ENCODE measurements at regions not wholly inside any gene's neighbourhood (a gene's known extent, or its start where the extent isn't known, plus 50 kb on each side); places are given as distances from the start of the nearest gene placed in this dataset.
"Not testable (repeated sequence)": the region's sequence is repeated elsewhere in the genome, so short reads cannot be mapped to it uniquely, and the experiment has no call there.

- Histone ChIP-seq H3K4me1 (ENCODE audit: control insufficient read depth in 2 of 2, insufficient read depth in 2 of 2, low read length in 2 of 2) (no peaks in the 10 kb centered on the region), H3K4me3 (ENCODE audit: low read length in 2 of 2) (no peak overlapping the region), H3K36me3 (ENCODE audit: control insufficient read depth in 2 of 2, insufficient read depth in 2 of 2, low read length in 1 of 2) (no peaks in the 10 kb centered on the region), H3K27me3 (ENCODE audit: control insufficient read depth in 2 of 2, insufficient read depth in 1 of 2, low read length in 1 of 2) (no peaks in the 10 kb centered on the region), H3K9me3 (ENCODE audit: control insufficient read depth in 2 of 2, insufficient read depth in 1 of 2, low read length in 1 of 2) (no peaks in the 10 kb centered on the region), H3K27ac (ENCODE audit: low read depth in 1 of 2, low read length in 1 of 2) (no peak overlapping the region)
- DNase-seq (ENCODE audit: low read depth in 6 of 9, low spot score in 9 of 9) = no peak
- WGBS = 89% methylated on average over 1 of the region's 1 CpG
Measured at GRCh38 chr3:105285653-105286241, 81.0 kb upstream of the ALCAM start.

GRCh38 chr3:105293441-105293840 is 73.3 kb upstream of the ALCAM start:
- Histone ChIP-seq H3K27me3 (ENCODE audit: control insufficient read depth in 2 of 2, insufficient read depth in 1 of 2, low read length in 1 of 2) (no peaks in the 10 kb centered on the region), H3K27ac (ENCODE audit: low read depth in 1 of 2, low read length in 1 of 2) (no peak overlapping the region)

GRCh38 chr3:105296182-105296822 is 70.4 kb upstream of the ALCAM start:
- not testable (repeated sequence) for DNase-seq (ENCODE audit: low read depth in 6 of 9, low spot score in 9 of 9); H3K27ac ChIP-seq (ENCODE audit: low read depth in 1 of 2, low read length in 1 of 2); H3K36me3 ChIP-seq (ENCODE audit: control insufficient read depth in 2 of 2, insufficient read depth in 2 of 2, low read length in 1 of 2); H3K27me3 ChIP-seq (ENCODE audit: control insufficient read depth in 2 of 2, insufficient read depth in 1 of 2, low read length in 1 of 2); H3K4me3 ChIP-seq (ENCODE audit: low read length in 2 of 2); H3K9me3 ChIP-seq (ENCODE audit: control insufficient read depth in 2 of 2, insufficient read depth in 1 of 2, low read length in 1 of 2); H3K4me1 ChIP-seq (ENCODE audit: control insufficient read depth in 2 of 2, insufficient read depth in 2 of 2, low read length in 2 of 2)
- 91% methylated on average over 28 of the region's 28 CpGs for WGBS

More at GRCh38 chr3:105293441-105293840, 73.3 kb upstream of the ALCAM start:
- H3K4me3 ChIP-seq (ENCODE audit: low read length in 2 of 2) = no peak overlapping the region
- no peaks in the 10 kb centered on the region for H3K36me3 ChIP-seq (ENCODE audit: control insufficient read depth in 2 of 2, insufficient read depth in 2 of 2, low read length in 1 of 2)
- 93% methylated on average over 1 of the region's 1 CpG for WGBS
- H3K9me3 ChIP-seq (ENCODE audit: control insufficient read depth in 2 of 2, insufficient read depth in 1 of 2, low read length in 1 of 2) = no peaks in the 10 kb centered on the region
- DNase-seq (ENCODE audit: low read depth in 6 of 9, low spot score in 9 of 9) = no peak
- no peaks in the 10 kb centered on the region for H3K4me1 ChIP-seq (ENCODE audit: control insufficient read depth in 2 of 2, insufficient read depth in 2 of 2, low read length in 2 of 2)

GRCh38 chr3:105304487-105304886 is 62.2 kb upstream of the ALCAM start:
- Histone ChIP-seq H3K4me1 (ENCODE audit: control insufficient read depth in 2 of 2, insufficient read depth in 2 of 2, low read length in 2 of 2) (no peaks in the 10 kb centered on the region), H3K9me3 (ENCODE audit: control insufficient read depth in 2 of 2, insufficient read depth in 1 of 2, low read length in 1 of 2) (no peaks in the 10 kb centered on the region), H3K4me3 (ENCODE audit: low read length in 2 of 2) (no peak overlapping the region), H3K27me3 (ENCODE audit: control insufficient read depth in 2 of 2, insufficient read depth in 1 of 2, low read length in 1 of 2) (no peaks in the 10 kb centered on the region), H3K27ac (ENCODE audit: low read depth in 1 of 2, low read length in 1 of 2) (no peak overlapping the region), H3K36me3 (ENCODE audit: control insufficient read depth in 2 of 2, insufficient read depth in 2 of 2, low read length in 1 of 2) (no peaks in the 10 kb centered on the region)
- WGBS = 89% methylated on average over 1 of the region's 1 CpG
- DNase-seq (ENCODE audit: low read depth in 6 of 9, low spot score in 9 of 9) = no peak

GRCh38 chr3:105315144-105315543 is 51.6 kb upstream of the ALCAM start:
- H3K9me3 ChIP-seq (ENCODE audit: control insufficient read depth in 2 of 2, insufficient read depth in 1 of 2, low read length in 1 of 2) = no peaks in the 10 kb centered on the region
- H3K36me3 ChIP-seq (ENCODE audit: control insufficient read depth in 2 of 2, insufficient read depth in 2 of 2, low read length in 1 of 2) = no peaks in the 10 kb centered on the region
- no peak overlapping the region for H3K4me3 ChIP-seq (ENCODE audit: low read length in 2 of 2)
- DNase-seq (ENCODE audit: low read depth in 6 of 9, low spot score in 9 of 9) = no peak
- H3K27me3 ChIP-seq (ENCODE audit: control insufficient read depth in 2 of 2, insufficient read depth in 1 of 2, low read length in 1 of 2) = no peaks in the 10 kb centered on the region
- WGBS = 93% methylated on average over 1 of the region's 1 CpG
- no peaks in the 10 kb centered on the region for H3K4me1 ChIP-seq (ENCODE audit: control insufficient read depth in 2 of 2, insufficient read depth in 2 of 2, low read length in 2 of 2)
- no peak overlapping the region for H3K27ac ChIP-seq (ENCODE audit: low read depth in 1 of 2, low read length in 1 of 2)

GRCh38 chr3:105315815-105316214 is 50.9 kb upstream of the ALCAM start:
- DNase-seq (ENCODE audit: low read depth in 6 of 9, low spot score in 9 of 9) = no peak
- H3K4me1 ChIP-seq (ENCODE audit: control insufficient read depth in 2 of 2, insufficient read depth in 2 of 2, low read length in 2 of 2) = no peaks in the 10 kb centered on the region
- no peak overlapping the region for H3K27ac ChIP-seq (ENCODE audit: low read depth in 1 of 2, low read length in 1 of 2)
- H3K9me3 ChIP-seq (ENCODE audit: control insufficient read depth in 2 of 2, insufficient read depth in 1 of 2, low read length in 1 of 2) = no peaks in the 10 kb centered on the region
- H3K36me3 ChIP-seq (ENCODE audit: control insufficient read depth in 2 of 2, insufficient read depth in 2 of 2, low read length in 1 of 2) = no peaks in the 10 kb centered on the region
- H3K27me3 ChIP-seq (ENCODE audit: control insufficient read depth in 2 of 2, insufficient read depth in 1 of 2, low read length in 1 of 2) = no peaks in the 10 kb centered on the region
- H3K4me3 ChIP-seq (ENCODE audit: low read length in 2 of 2) = no peak overlapping the region
- WGBS = 82% methylated on average over 3 of the region's 3 CpGs

DNA sequence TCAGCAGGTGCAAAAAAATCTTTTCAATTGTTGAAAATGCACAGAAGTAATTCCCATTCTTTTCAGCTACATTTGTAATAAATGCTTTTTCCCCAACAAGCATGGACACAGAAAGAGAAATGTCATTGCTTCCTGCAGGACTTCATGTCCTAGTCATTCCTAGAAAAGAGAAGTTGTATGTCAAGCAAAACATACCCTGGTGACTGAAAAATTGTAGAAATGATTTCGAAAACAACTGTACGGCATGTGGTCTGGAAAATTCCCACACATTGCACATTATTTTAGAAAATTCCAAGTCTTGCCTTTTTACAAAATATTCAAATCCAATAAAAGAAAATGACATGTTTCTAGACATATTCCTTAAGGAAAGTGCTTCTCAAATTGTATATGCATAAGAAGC is 50.4 kb upstream of the ALCAM start:
- Histone ChIP-seq H3K4me3 (ENCODE audit: low read length in 2 of 2) (no peak overlapping the region), H3K4me1 (ENCODE audit: control insufficient read depth in 2 of 2, insufficient read depth in 2 of 2, low read length in 2 of 2) (no peaks in the 10 kb centered on the region), H3K27me3 (ENCODE audit: control insufficient read depth in 2 of 2, insufficient read depth in 1 of 2, low read length in 1 of 2) (no peaks in the 10 kb centered on the region), H3K36me3 (ENCODE audit: control insufficient read depth in 2 of 2, insufficient read depth in 2 of 2, low read length in 1 of 2) (no peaks in the 10 kb centered on the region), H3K9me3 (ENCODE audit: control insufficient read depth in 2 of 2, insufficient read depth in 1 of 2, low read length in 1 of 2) (no peaks in the 10 kb centered on the region), H3K27ac (ENCODE audit: low read depth in 1 of 2, low read length in 1 of 2) (no peak overlapping the region)
- WGBS = 93% methylated on average over 2 of the region's 2 CpGs
- no peak for DNase-seq (ENCODE audit: low read depth in 6 of 9, low spot score in 9 of 9)
